Astrocyte (in vitro differentiated cells and primary cell): ENCODE measurements at regions not wholly inside any gene's neighbourhood (a gene's known extent, or its start where the extent isn't known, plus 50 kb on each side); places are given as distances from the start of the nearest gene placed in this dataset.

ENCODE experiments used
- DNase-seq: peaks from one replicate; pipeline ENCODE4 v3.0.0-alpha.2; 2010; ENCODE audit warnings: low read depth
- FAIRE-seq: peaks from 2 replicates; lab custom pipeline; 2011; peaks lifted over from hg19 to GRCh38; lab: Jason Lieb, UNC
- H2AFZ ChIP-seq: 2 replicates; pipeline ENCODE4 v1.6.0; 2012; ENCODE audit warnings: low read depth, low read length, inconsistent platforms
- H3K27ac ChIP-seq: 2 replicates; pipeline ENCODE4 v1.5.1; 2011; ENCODE audit warnings: low read depth, low read length, inconsistent platforms
- H3K27me3 ChIP-seq: 2 replicates; pipeline ENCODE4 v1.6.0; 2011; ENCODE audit warnings: low read length, inconsistent platforms; ENCODE audit not compliant: insufficient read depth
- H3K36me3 ChIP-seq: 2 replicates; pipeline ENCODE4 v1.5.1; 2011; ENCODE audit warnings: low read length, inconsistent platforms; ENCODE audit not compliant: insufficient read depth
- H3K4me1 ChIP-seq: 2 replicates; pipeline ENCODE4 v1.5.1; 2011; ENCODE audit warnings: low read length, inconsistent platforms; ENCODE audit not compliant: insufficient read depth
- H3K4me2 ChIP-seq: 2 replicates; pipeline ENCODE4 v1.6.0; 2012; ENCODE audit warnings: low read length, inconsistent platforms
- H3K4me3 ChIP-seq: 2 replicates; pipeline ENCODE4 v1.5.1; 2011; ENCODE audit warnings: low read depth, mild to moderate bottlenecking, low read length, inconsistent platforms; ENCODE audit not compliant: insufficient read depth
- H3K79me2 ChIP-seq: 2 replicates; pipeline ENCODE4 v1.6.0; 2012; ENCODE audit warnings: mild to moderate bottlenecking, low read length, inconsistent platforms; ENCODE audit not compliant: insufficient read depth
- H3K9ac ChIP-seq: 2 replicates; pipeline ENCODE4 v1.6.0; 2012; ENCODE audit warnings: mild to moderate bottlenecking, low read length, inconsistent platforms
- H3K9me3 ChIP-seq: 2 replicates; pipeline ENCODE4 v1.5.1; 2012; ENCODE audit warnings: low read depth, mild to moderate bottlenecking, low read length, inconsistent platforms; ENCODE audit not compliant: insufficient read depth
- H4K20me1 ChIP-seq: 2 replicates; pipeline ENCODE4 v1.6.0; 2012; ENCODE audit warnings: low read length, inconsistent platforms; ENCODE audit not compliant: insufficient read depth
- H3K27ac Mint-ChIP-seq: one replicate; pipeline ENCODE4 v1.8.0; 2021; ENCODE audit warnings: mild to moderate bottlenecking, mixed read lengths; ENCODE audit not compliant: unreplicated experiment
- H3K27me3 Mint-ChIP-seq: one replicate; pipeline ENCODE4 v1.8.0; 2021; ENCODE audit warnings: low read depth, mixed read lengths; ENCODE audit not compliant: unreplicated experiment
- H3K36me3 Mint-ChIP-seq: one replicate; pipeline ENCODE4 v1.8.0; 2021; ENCODE audit warnings: low read depth, mixed read lengths; ENCODE audit not compliant: unreplicated experiment
- H3K4me1 Mint-ChIP-seq: one replicate; pipeline ENCODE4 v1.8.0; 2021; ENCODE audit warnings: low read depth, mixed read lengths; ENCODE audit not compliant: unreplicated experiment
- H3K4me3 Mint-ChIP-seq: one replicate; pipeline ENCODE4 v1.8.0; 2021; ENCODE audit warnings: mild to moderate bottlenecking, moderate library complexity, mixed read lengths; ENCODE audit not compliant: unreplicated experiment
- H3K9me3 Mint-ChIP-seq: one replicate; pipeline ENCODE4 v1.8.0; 2021; ENCODE audit warnings: mild to moderate bottlenecking, mixed read lengths; ENCODE audit not compliant: unreplicated experiment
- EZH2 ChIP-seq: IDR thresholded peaks from 2 replicates; pipeline ENCODE4 v1.6.1; 2012; ENCODE audit warnings: mild to moderate bottlenecking, low read length, inconsistent platforms; ENCODE audit not compliant: insufficient read depth
- TF ChIP-seq, protein P1 (sequence below): IDR thresholded peaks from 2 replicates; pipeline ENCODE4 v1.5.1; 2011; ENCODE audit warnings: low read depth, mild to moderate bottlenecking, inconsistent platforms, low read length, moderate library complexity; ENCODE audit not compliant: insufficient read depth

DNA sequence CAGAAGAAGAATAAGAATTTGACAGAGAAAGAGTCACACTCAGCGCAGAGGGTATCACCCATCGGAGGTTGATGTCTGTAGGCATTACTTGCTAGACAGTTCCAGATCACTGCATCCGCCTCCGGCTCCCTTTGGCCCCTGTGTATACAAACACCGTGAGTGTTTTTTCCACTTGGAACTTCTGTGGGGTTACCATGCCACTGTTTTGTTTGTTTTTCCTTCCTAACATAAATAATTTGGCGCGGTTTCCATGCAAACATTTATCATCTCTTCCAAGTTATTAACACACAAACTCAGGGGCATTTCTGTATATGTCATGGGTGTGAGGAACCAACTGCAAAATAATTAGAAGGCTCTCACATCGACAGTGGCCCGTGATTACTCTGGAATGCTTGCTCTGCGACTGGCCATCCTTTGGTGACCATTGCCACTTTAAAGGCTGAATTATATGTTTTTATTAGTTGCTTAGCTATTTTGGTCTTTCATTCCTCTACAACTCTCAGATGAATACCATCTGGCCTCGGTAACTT, 612.2 kb upstream of the MKI67 start:
- Mint-ChIP-seq H3K27ac (no peak overlapping the region), H3K27me3 (peaks cover 39% of the 10 kb centered on the region), H3K4me3 (no peak overlapping the region), H3K36me3 (no peaks in the 10 kb centered on the region), H3K9me3 (no peaks in the 10 kb centered on the region), H3K4me1 (peaks cover 3% of the 10 kb centered on the region)
- TF ChIP-seq, protein P1, sequence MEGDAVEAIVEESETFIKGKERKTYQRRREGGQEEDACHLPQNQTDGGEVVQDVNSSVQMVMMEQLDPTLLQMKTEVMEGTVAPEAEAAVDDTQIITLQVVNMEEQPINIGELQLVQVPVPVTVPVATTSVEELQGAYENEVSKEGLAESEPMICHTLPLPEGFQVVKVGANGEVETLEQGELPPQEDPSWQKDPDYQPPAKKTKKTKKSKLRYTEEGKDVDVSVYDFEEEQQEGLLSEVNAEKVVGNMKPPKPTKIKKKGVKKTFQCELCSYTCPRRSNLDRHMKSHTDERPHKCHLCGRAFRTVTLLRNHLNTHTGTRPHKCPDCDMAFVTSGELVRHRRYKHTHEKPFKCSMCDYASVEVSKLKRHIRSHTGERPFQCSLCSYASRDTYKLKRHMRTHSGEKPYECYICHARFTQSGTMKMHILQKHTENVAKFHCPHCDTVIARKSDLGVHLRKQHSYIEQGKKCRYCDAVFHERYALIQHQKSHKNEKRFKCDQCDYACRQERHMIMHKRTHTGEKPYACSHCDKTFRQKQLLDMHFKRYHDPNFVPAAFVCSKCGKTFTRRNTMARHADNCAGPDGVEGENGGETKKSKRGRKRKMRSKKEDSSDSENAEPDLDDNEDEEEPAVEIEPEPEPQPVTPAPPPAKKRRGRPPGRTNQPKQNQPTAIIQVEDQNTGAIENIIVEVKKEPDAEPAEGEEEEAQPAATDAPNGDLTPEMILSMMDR = no peak
- no peak for TF ChIP-seq EZH2
- Histone ChIP-seq H4K20me1 (no peaks in the 10 kb centered on the region), H3K4me2 (no peak overlapping the region), H3K27ac (no peak overlapping the region), H3K9ac (no peak overlapping the region), H3K4me3 (no peak overlapping the region), H3K9me3 (peaks cover 5% of the 10 kb centered on the region), H2AFZ (no peak overlapping the region), H3K79me2 (no peaks in the 10 kb centered on the region), H3K27me3 (no peaks in the 10 kb centered on the region), H3K4me1 (no peaks in the 10 kb centered on the region), H3K36me3 (no peaks in the 10 kb centered on the region)
- DNase-seq (no peak), FAIRE-seq (no peak)

DNA sequence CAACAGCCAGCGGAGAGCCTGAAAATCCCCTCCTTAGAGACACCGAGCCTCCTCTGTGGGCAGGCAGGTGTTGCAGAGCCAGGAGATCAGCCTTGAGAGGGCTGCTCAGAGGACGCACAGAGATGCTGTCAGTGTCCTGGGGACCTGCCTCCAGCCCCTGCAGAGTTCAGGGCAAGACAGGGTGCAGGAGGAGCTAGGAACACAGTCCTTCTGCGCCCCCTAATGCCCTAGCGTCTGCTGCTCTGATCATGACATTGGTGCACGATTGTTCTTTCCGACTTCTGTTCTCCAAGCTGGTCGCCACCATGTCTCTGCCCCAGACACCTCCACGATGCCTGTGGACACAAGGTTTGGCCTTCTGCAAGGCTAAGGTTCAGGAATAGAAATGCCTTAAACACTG, 613.7 kb upstream of the MKI67 start:
- FAIRE-seq = no peak
- Mint-ChIP-seq H3K4me1 (peaks cover 3% of the 10 kb centered on the region), H3K27ac (no peak overlapping the region), H3K4me3 (no peak overlapping the region), H3K36me3 (no peaks in the 10 kb centered on the region), H3K9me3 (no peaks in the 10 kb centered on the region), H3K27me3 (peaks cover 26% of the 10 kb centered on the region)
- H3K27me3 ChIP-seq = no peaks in the 10 kb centered on the region
- peaks cover 8% of the 10 kb centered on the region for H3K9me3 ChIP-seq
- H3K36me3 ChIP-seq = no peaks in the 10 kb centered on the region
- H3K4me1 ChIP-seq = no peaks in the 10 kb centered on the region
- H4K20me1 ChIP-seq = no peaks in the 10 kb centered on the region
- H3K79me2 ChIP-seq = no peaks in the 10 kb centered on the region
- no peak overlapping the region for H3K27ac ChIP-seq
- no peak for DNase-seq
- no peak overlapping the region for H3K4me2 ChIP-seq
- no peak overlapping the region for H2AFZ ChIP-seq
- no peak for TF ChIP-seq EZH2
- TF ChIP-seq, protein P1 = no peak
- H3K4me3 ChIP-seq = no peak overlapping the region
- no peak overlapping the region for H3K9ac ChIP-seq

DNA sequence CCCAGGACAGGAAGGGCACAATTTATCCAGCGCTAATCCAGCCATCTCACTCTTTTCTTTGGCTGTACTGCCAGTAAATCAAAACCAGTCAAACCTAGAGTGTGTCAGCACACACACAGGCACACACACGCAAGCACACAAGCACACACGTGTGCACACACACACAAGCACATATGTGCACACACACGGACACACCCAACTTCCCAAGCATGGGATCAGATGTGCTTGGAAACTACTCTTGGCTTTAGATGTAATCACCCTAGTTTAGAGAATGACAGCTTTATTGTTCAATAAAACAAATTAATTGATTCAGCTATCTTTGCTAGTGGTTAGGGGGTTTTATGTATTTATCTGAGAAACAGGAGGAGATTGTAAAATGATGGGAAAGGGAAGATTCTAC, 615.0 kb upstream of the MKI67 start:
- Histone ChIP-seq H3K9ac (no peak overlapping the region), H4K20me1 (no peaks in the 10 kb centered on the region), H2AFZ (no peak overlapping the region), H3K4me2 (no peak overlapping the region), H3K36me3 (no peaks in the 10 kb centered on the region), H3K4me3 (no peak overlapping the region), H3K79me2 (no peaks in the 10 kb centered on the region), H3K9me3 (peaks cover 8% of the 10 kb centered on the region), H3K4me1 (no peaks in the 10 kb centered on the region), H3K27ac (no peak overlapping the region), H3K27me3 (no peaks in the 10 kb centered on the region)
- no peaks in the 10 kb centered on the region for H3K36me3 Mint-ChIP-seq
- TF ChIP-seq, protein P1 = no peak
- TF ChIP-seq EZH2 = no peak
- peaks cover 27% of the 10 kb centered on the region for H3K27me3 Mint-ChIP-seq
- H3K4me3 Mint-ChIP-seq = no peak overlapping the region
- no peaks in the 10 kb centered on the region for H3K9me3 Mint-ChIP-seq
- peaks cover 3% of the 10 kb centered on the region for H3K4me1 Mint-ChIP-seq
- no peak overlapping the region for H3K27ac Mint-ChIP-seq
- FAIRE-seq = no peak
- no peak for DNase-seq
